ENCODE measurements at regions not wholly inside any gene's neighbourhood (a gene's known extent, or its start where the extent isn't known, plus 50 kb on each side); places are given as distances from the start of the nearest gene placed in this dataset.

- TF ChIP-seq, protein P1, sequence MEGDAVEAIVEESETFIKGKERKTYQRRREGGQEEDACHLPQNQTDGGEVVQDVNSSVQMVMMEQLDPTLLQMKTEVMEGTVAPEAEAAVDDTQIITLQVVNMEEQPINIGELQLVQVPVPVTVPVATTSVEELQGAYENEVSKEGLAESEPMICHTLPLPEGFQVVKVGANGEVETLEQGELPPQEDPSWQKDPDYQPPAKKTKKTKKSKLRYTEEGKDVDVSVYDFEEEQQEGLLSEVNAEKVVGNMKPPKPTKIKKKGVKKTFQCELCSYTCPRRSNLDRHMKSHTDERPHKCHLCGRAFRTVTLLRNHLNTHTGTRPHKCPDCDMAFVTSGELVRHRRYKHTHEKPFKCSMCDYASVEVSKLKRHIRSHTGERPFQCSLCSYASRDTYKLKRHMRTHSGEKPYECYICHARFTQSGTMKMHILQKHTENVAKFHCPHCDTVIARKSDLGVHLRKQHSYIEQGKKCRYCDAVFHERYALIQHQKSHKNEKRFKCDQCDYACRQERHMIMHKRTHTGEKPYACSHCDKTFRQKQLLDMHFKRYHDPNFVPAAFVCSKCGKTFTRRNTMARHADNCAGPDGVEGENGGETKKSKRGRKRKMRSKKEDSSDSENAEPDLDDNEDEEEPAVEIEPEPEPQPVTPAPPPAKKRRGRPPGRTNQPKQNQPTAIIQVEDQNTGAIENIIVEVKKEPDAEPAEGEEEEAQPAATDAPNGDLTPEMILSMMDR (IDR thresholded peaks at IDR 0.05): no peak
- no peak for TF ChIP-seq POLR2AphosphoS5 (IDR thresholded peaks at IDR 0.05; ENCODE audit: low read depth, low read length)
Observed at GRCh38 chr2:59191781-59192180, 950.7 kb upstream of the FANCL start.
